H1 (cell line): ENCODE measurements at regions not wholly inside any gene's neighbourhood (a gene's known extent, or its start where the extent isn't known, plus 50 kb on each side); places are given as distances from the start of the nearest gene placed in this dataset.

ENCODE experiments used
- CTCF ChIA-PET: fragments of 300-600 bp; sonication (Branson Sonifier 250); formaldehyde crosslinking; loops from one replicate; lab custom pipeline; 2021; ENCODE audit not compliant: partially characterized antibody; lab: Charles Lee
- POLR2A ChIA-PET: fragments of 300-600 bp; sonication (Branson Sonifier 250); formaldehyde crosslinking; loops from one replicate; lab custom pipeline; 2021; ENCODE audit warnings: inconsistent platforms; ENCODE audit not compliant: partially characterized antibody; lab: Charles Lee
- DNase-seq, 2 experiments: peaks; one replicate each; pipeline versions ENCODE4 v3.0.0 to v3.0.0-alpha.2; 2010 to 2022; ENCODE audit warnings: low spot score in 2 of 2, low read depth in 1 of 2, mixed read lengths in 1 of 2
- FAIRE-seq: peaks from 2 replicates; lab custom pipeline; 2011; peaks lifted over from hg19 to GRCh38; lab: Jason Lieb, UNC
- H2AFZ ChIP-seq: 2 replicates; pipeline ENCODE4 v1.8.1; 2012; ENCODE audit warnings: low read length, inconsistent platforms
- H2AK5ac ChIP-seq: 2 replicates; pipeline ENCODE4 v1.6.1; 2013; ENCODE audit warnings: low read depth, low read length
- H2BK120ac ChIP-seq: replicated peaks from 2 replicates; pipeline ENCODE3; 2013; ENCODE audit warnings: low read depth, low read length, inconsistent platforms
- H2BK12ac ChIP-seq: 2 replicates; pipeline ENCODE4 v1.6.1; 2013; ENCODE audit warnings: low read depth, low read length
- H2BK15ac ChIP-seq: 2 replicates; pipeline ENCODE4 v1.6.1; 2013; ENCODE audit warnings: low read length
- H2BK20ac ChIP-seq: 2 replicates; pipeline ENCODE4 v1.6.1; 2013; ENCODE audit warnings: low read length
- H2BK5ac ChIP-seq: 2 replicates; pipeline ENCODE4 v1.6.1; 2013; ENCODE audit warnings: low read depth, low read length
- H3K14ac ChIP-seq: 2 replicates; pipeline ENCODE4 v1.6.1; 2013; ENCODE audit warnings: inconsistent platforms; ENCODE audit not compliant: insufficient read length
- H3K18ac ChIP-seq: 2 replicates; pipeline ENCODE4 v1.6.1; 2013; ENCODE audit warnings: low read length; ENCODE audit errors: extremely low read depth
- H3K23ac ChIP-seq: 2 replicates; pipeline ENCODE4 v1.6.1; 2013; ENCODE audit warnings: inconsistent platforms; ENCODE audit not compliant: insufficient read length
- H3K23me2 ChIP-seq: 2 replicates; pipeline ENCODE4 v1.6.1; 2013; ENCODE audit warnings: low read depth, low read length
- H3K27ac ChIP-seq: 2 replicates; pipeline ENCODE4 v1.6.1; 2011; ENCODE audit warnings: low read depth, low read length, inconsistent platforms
- H3K27me3 ChIP-seq, 4 experiments: replicated peaks in 1 of 4; 1 replicate in 1 of 4; 2 replicates in 3 of 4; pipeline versions ENCODE4 v1.6.1 to v1.8.1; 2011 to 2013; ENCODE audit warnings: low read length in 3 of 4, mild to moderate bottlenecking in 3 of 4, inconsistent platforms in 2 of 4, mixed read lengths in 2 of 4, moderate library complexity in 1 of 4; ENCODE audit not compliant: control insufficient read depth in 3 of 4, insufficient read depth in 3 of 4; ENCODE audit errors: extremely low read depth in 1 of 4
- H3K36me3 ChIP-seq, 4 experiments: 2 replicates each; pipeline versions ENCODE4 v1.6.1 to v1.8.1; 2011 to 2013; ENCODE audit warnings: mild to moderate bottlenecking in 4 of 4, low read length in 3 of 4, moderate library complexity in 2 of 4, control low read depth in 1 of 4, inconsistent platforms in 1 of 4; ENCODE audit not compliant: insufficient read depth in 4 of 4, control insufficient read depth in 2 of 4
- H3K4ac ChIP-seq: replicated peaks from 2 replicates; pipeline ENCODE3; 2013; ENCODE audit warnings: low read length, low read depth, mixed read lengths, inconsistent platforms; ENCODE audit not compliant: insufficient read length
- H3K4me1 ChIP-seq, 4 experiments: replicated peaks in 1 of 4; 1 replicate in 1 of 4; 2 replicates in 3 of 4; pipeline versions ENCODE4 v1.6.1 to v1.8.1; 2011 to 2013; ENCODE audit warnings: low read length in 3 of 4, inconsistent platforms in 2 of 4, mixed read lengths in 1 of 4; ENCODE audit not compliant: insufficient read depth in 4 of 4, control insufficient read depth in 3 of 4
- H3K4me2 ChIP-seq, 2 experiments: 2 replicates each; pipeline versions ENCODE4 v1.6.1 to v1.8.1; 2011 to 2013; ENCODE audit warnings: low read depth in 2 of 2, low read length in 2 of 2, control low read depth in 1 of 2, inconsistent platforms in 1 of 2, mild to moderate bottlenecking in 1 of 2; ENCODE audit not compliant: insufficient read depth in 1 of 2
- H3K4me3 ChIP-seq, 4 experiments: fragments of 200-600, 300-600 bp in 1 of 4; sonication (generic), shearing (Covaris generic), sonication (Bioruptor Twin) in 1 of 4; 2 replicates each; pipeline versions ENCODE4 v1.5.1 to v1.8.1; 2011 to 2016; ENCODE audit warnings: low read length in 4 of 4, low read depth in 3 of 4, control low read depth in 2 of 4, inconsistent platforms in 2 of 4, mild to moderate bottlenecking in 2 of 4, mixed read lengths in 1 of 4, moderate library complexity in 1 of 4; ENCODE audit not compliant: insufficient read depth in 2 of 4; ENCODE audit errors: extremely low read depth in 1 of 4
- H3K56ac ChIP-seq: replicated peaks from 2 replicates; pipeline ENCODE3; 2013; ENCODE audit warnings: low read depth, mild to moderate bottlenecking, mixed read lengths, low read length, inconsistent platforms; ENCODE audit not compliant: insufficient read length
- H3K79me1 ChIP-seq: 2 replicates; pipeline ENCODE4 v1.6.1; 2013; ENCODE audit warnings: low read depth, low read length, control low read depth
- H3K79me2 ChIP-seq, 2 experiments: 2 replicates each; pipeline versions ENCODE4 v1.6.1 to v1.8.1; 2012 to 2013; ENCODE audit warnings: low read length in 2 of 2, mild to moderate bottlenecking in 2 of 2, inconsistent platforms in 1 of 2; ENCODE audit not compliant: insufficient read depth in 2 of 2, control insufficient read depth in 1 of 2
- H3K9ac ChIP-seq, 4 experiments: replicated peaks in 1 of 4; 1 replicate in 1 of 4; 2 replicates in 3 of 4; pipeline versions ENCODE4 v1.6.1 to v1.8.1; 2011 to 2013; ENCODE audit warnings: low read depth in 3 of 4, low read length in 3 of 4, control low read depth in 2 of 4, mild to moderate bottlenecking in 2 of 4, moderate library complexity in 2 of 4, inconsistent platforms in 1 of 4; ENCODE audit errors: extremely low read depth in 1 of 4
- H3K9me3 ChIP-seq, 2 experiments: 2 replicates each; pipeline versions ENCODE4 v1.6.1 to v1.8.1; 2012 to 2013; ENCODE audit warnings: mild to moderate bottlenecking in 2 of 2, moderate library complexity in 2 of 2, control low read depth in 1 of 2, inconsistent platforms in 1 of 2, low read depth in 1 of 2, low read length in 1 of 2, mixed read lengths in 1 of 2; ENCODE audit not compliant: insufficient read depth in 2 of 2
- H4K20me1 ChIP-seq, 2 experiments: replicated peaks in 1 of 2; 2 replicates each; pipeline versions ENCODE3 to v1.8.1; 2011 to 2013; ENCODE audit warnings: inconsistent platforms in 2 of 2, low read length in 2 of 2, mild to moderate bottlenecking in 1 of 2; ENCODE audit not compliant: insufficient read depth in 2 of 2, control insufficient read depth in 1 of 2
- H4K5ac ChIP-seq: 2 replicates; pipeline ENCODE4 v1.6.1; 2013; ENCODE audit warnings: low read length, low read depth, mixed read lengths, inconsistent platforms; ENCODE audit not compliant: insufficient read length
- H4K8ac ChIP-seq: 2 replicates; pipeline ENCODE4 v1.8.0; 2013; ENCODE audit warnings: mild to moderate bottlenecking, moderate library complexity, low read length, inconsistent platforms; ENCODE audit not compliant: insufficient read depth; ENCODE audit errors: extremely low read depth
- H4K91ac ChIP-seq: replicated peaks from 2 replicates; pipeline ENCODE3; 2013; ENCODE audit warnings: low read length, mixed read lengths, inconsistent platforms; ENCODE audit not compliant: insufficient read length
- BACH1 ChIP-seq: IDR thresholded peaks from 2 replicates; pipeline ENCODE4 v1.6.1; 2012; ENCODE audit warnings: low read length, improper control_type of control experiment
- CHD2 ChIP-seq: IDR thresholded peaks from 2 replicates; pipeline ENCODE4 v1.6.1; 2012; ENCODE audit warnings: low read length, improper control_type of control experiment
- CREB1 ChIP-seq: IDR thresholded peaks from 2 replicates; pipeline ENCODE4 v1.6.1; 2012; ENCODE audit warnings: inconsistent platforms
- FOSL1 ChIP-seq: IDR thresholded peaks from 2 replicates; pipeline ENCODE4 v1.6.1; 2011; ENCODE audit warnings: mild to moderate bottlenecking, low read depth, low read length, moderate library complexity; ENCODE audit not compliant: insufficient read depth
- JUN ChIP-seq: IDR thresholded peaks from 2 replicates; pipeline ENCODE4 v1.6.1; 2011; ENCODE audit warnings: low read depth, mild to moderate bottlenecking, improper control_type of control experiment, low read length
- KDM4A ChIP-seq: IDR thresholded peaks from one replicate; pipeline ENCODE4 v1.7.1; 2012; ENCODE audit warnings: low read depth, mild to moderate bottlenecking, moderate library complexity, low read length, inconsistent platforms; ENCODE audit not compliant: severe bottlenecking
- POU5F1 ChIP-seq: IDR thresholded peaks from 2 replicates; pipeline ENCODE4 v1.6.1; 2011; ENCODE audit warnings: low read depth, mild to moderate bottlenecking, low read length, moderate library complexity
- SIX5 ChIP-seq: IDR thresholded peaks from 2 replicates; pipeline ENCODE4 v1.6.1; 2011; ENCODE audit warnings: mild to moderate bottlenecking, low read depth, low read length
- SRF ChIP-seq: IDR thresholded peaks from 2 replicates; pipeline ENCODE4 v1.6.1; 2011; ENCODE audit warnings: mild to moderate bottlenecking, low read depth, low read length, moderate library complexity
- TAF1 ChIP-seq: IDR thresholded peaks from 2 replicates; pipeline ENCODE4 v1.6.1; 2011; ENCODE audit warnings: mild to moderate bottlenecking, low read depth, low read length
- TBP ChIP-seq: IDR thresholded peaks from 2 replicates; pipeline ENCODE4 v1.6.1; 2011; ENCODE audit warnings: low read depth, low read length, improper control_type of control experiment
- WGBS, 2 experiments: shearing (Covaris generic) in 1 of 2; methylation state at CpG; one replicate each; pipeline versions ENCODE4 v1.1.6 to v1.1.7; 2013 to 2015; ENCODE audit warnings: low lambda C conversion rate in 2 of 2, mixed read lengths in 2 of 2, inconsistent platforms in 1 of 2, low coverage in 1 of 2, missing lambda C conversion rate in 1 of 2; ENCODE audit not compliant: insufficient replicate concordance in 2 of 2, insufficient coverage in 1 of 2, insufficient read length in 1 of 2; ENCODE audit errors: extremely low coverage in 1 of 2, missing lambda C conversion rate in 1 of 2; 5-methylcytosine and 5-hydroxymethylcytosine counted together
- TF ChIP-seq, protein P1 (sequence below): IDR thresholded peaks from 2 replicates; pipeline ENCODE4 v1.6.1; 2011; ENCODE audit warnings: low read depth, mild to moderate bottlenecking, low read length; ENCODE audit not compliant: insufficient read depth
- TF ChIP-seq, protein P2 (sequence below): IDR thresholded peaks from 2 replicates; pipeline ENCODE4 v1.6.1; 2012; ENCODE audit warnings: inconsistent platforms

DNA sequence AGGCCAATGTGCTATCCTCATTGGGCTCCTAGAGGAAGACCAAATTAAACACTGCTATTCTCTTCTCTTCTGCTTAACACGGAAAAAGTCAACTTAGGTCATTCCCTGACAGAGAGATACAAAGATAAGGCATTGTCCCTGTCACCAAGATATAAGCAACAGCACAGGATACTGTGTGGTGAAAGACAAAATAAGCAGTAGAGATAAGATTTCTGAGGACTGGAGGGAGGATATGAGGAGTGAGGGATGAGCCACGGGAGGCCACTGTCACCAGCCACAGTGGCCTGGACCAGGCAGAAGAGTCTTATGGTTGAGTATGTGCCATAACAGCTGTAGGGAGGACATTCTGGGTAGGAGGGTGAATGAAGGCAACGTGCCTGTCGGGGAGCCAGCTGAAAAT, 54.4 kb upstream of the SLC14A2 start:
- ChIA-PET CTCF (no interaction called here), POLR2A (no interaction called here)

More for the DNA sequence above, 54.4 kb upstream of the SLC14A2 start:
- Histone ChIP-seq H2AK5ac (no peak overlapping the region), H3K23me2 (no peaks in the 10 kb centered on the region), H3K18ac (no peak overlapping the region), H3K27ac (no peak overlapping the region), H2BK5ac (no peak overlapping the region), H3K56ac (no peak overlapping the region), H3K23ac (no peak overlapping the region), H3K4me3 (no peak overlapping the region), H3K9ac (no peak overlapping the region), H3K9me3 (no peaks in the 10 kb centered on the region), H2BK20ac (no peak overlapping the region), H2BK15ac (no peak overlapping the region), H3K4ac (no peak overlapping the region), H3K79me1 (no peaks in the 10 kb centered on the region), H2BK120ac (no peak overlapping the region), H4K5ac (no peak overlapping the region), H2BK12ac (no peak overlapping the region; the same call in 1 of the 2 replicates), H3K4me2 (no peak overlapping the region), H2AFZ (no peak overlapping the region), H3K4me1 (no peaks in the 10 kb centered on the region), H3K27me3 (no peaks in the 10 kb centered on the region; a peak in 2 of 7 replicates), H3K79me2 (no peaks in the 10 kb centered on the region), H4K8ac (no peak overlapping the region), H4K91ac (no peak overlapping the region), H3K14ac (no peak overlapping the region), H4K20me1 (no peaks in the 10 kb centered on the region), H3K36me3 (no peaks in the 10 kb centered on the region)
- TF ChIP-seq POU5F1: no peak
- TF ChIP-seq TBP: no peak
- TF ChIP-seq, protein P1, sequence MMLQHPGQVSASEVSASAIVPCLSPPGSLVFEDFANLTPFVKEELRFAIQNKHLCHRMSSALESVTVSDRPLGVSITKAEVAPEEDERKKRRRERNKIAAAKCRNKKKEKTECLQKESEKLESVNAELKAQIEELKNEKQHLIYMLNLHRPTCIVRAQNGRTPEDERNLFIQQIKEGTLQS: no peak
- no peak for TF ChIP-seq CHD2
- TF ChIP-seq, protein P2, sequence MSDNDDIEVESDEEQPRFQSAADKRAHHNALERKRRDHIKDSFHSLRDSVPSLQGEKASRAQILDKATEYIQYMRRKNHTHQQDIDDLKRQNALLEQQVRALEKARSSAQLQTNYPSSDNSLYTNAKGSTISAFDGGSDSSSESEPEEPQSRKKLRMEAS: no peak
- no peak for TF ChIP-seq BACH1
- TF ChIP-seq SRF: no peak
- TF ChIP-seq FOSL1: no peak
- no peak for TF ChIP-seq KDM4A
- TF ChIP-seq TAF1: no peak
- no peak for TF ChIP-seq JUN
- no peak for TF ChIP-seq SIX5
- no peak for TF ChIP-seq CREB1
- 93% methylated on average over 4 of the region's 4 CpGs; no CpG with 5 or more reads in 1 of the 2 experiments for WGBS, 2 experiments
- DNase-seq: no peak
- no peak for FAIRE-seq
